Naive thymus-derived CD4-positive, alpha-beta T cell (primary cell): ENCODE measurements at regions not wholly inside any gene's neighbourhood (a gene's known extent, or its start where the extent isn't known, plus 50 kb on each side); places are given as distances from the start of the nearest gene placed in this dataset.

Source experiments
- ATAC-seq: fragments of 150-1000 bp; cut with Tn5 transposase; 2 replicates; pipeline ENCODE4 v1.10.0; 2021; ENCODE audit warnings: mild to moderate bottlenecking, moderate library complexity
- CTCF ChIA-PET: fragments of 350-600 bp; sonication (Branson Sonifier 250); formaldehyde crosslinking; loops from one replicate; lab custom pipeline; 2021; ENCODE audit warnings: antibody characterized with exemption; lab: Charles Lee
- POLR2A ChIA-PET: fragments of 350-600 bp; sonication (Branson Sonifier 250); formaldehyde crosslinking; loops from one replicate; lab custom pipeline; 2021; ENCODE audit warnings: antibody characterized with exemption, inconsistent platforms; lab: Charles Lee
- DNase-seq, 9 donors: peaks; one replicate each; pipeline versions ENCODE4 v3.0.0 to v3.0.0-alpha.2; 2020 to 2022; ENCODE audit warnings: mixed read lengths in 1 of 9
- H3K27ac ChIP-seq: one replicate; pipeline ENCODE4 v1.7.0; 2013; ENCODE audit warnings: mild to moderate bottlenecking, low read depth, low read length, moderate library complexity
- H3K27me3 ChIP-seq, 2 donors: one replicate each; pipeline ENCODE4 v1.7.0; 2013; ENCODE audit warnings: low read length in 2 of 2, mild to moderate bottlenecking in 2 of 2, moderate library complexity in 2 of 2; ENCODE audit not compliant: control insufficient read depth in 2 of 2, insufficient read depth in 2 of 2
- H3K36me3 ChIP-seq, 3 experiments: 1 replicate in 2 of 3; 2 replicates in 1 of 3; pipeline ENCODE4 v1.7.0; 2013; ENCODE audit warnings: low read length in 3 of 3, mild to moderate bottlenecking in 3 of 3, moderate library complexity in 1 of 3; ENCODE audit not compliant: insufficient read depth in 3 of 3, control insufficient read depth in 2 of 3
- H3K4me1 ChIP-seq, 2 donors: one replicate each; pipeline ENCODE4 v1.7.0; 2013; ENCODE audit warnings: low read length in 2 of 2, mild to moderate bottlenecking in 2 of 2, moderate library complexity in 1 of 2; ENCODE audit not compliant: control insufficient read depth in 2 of 2, insufficient read depth in 2 of 2
- H3K4me3 ChIP-seq: 2 replicates; pipeline ENCODE4 v1.7.0; 2013; ENCODE audit warnings: mild to moderate bottlenecking, low read length
- H3K9me3 ChIP-seq, 3 experiments: 1 replicate in 2 of 3; 2 replicates in 1 of 3; pipeline ENCODE4 v1.7.0; 2013; ENCODE audit warnings: low read length in 3 of 3; ENCODE audit not compliant: control insufficient read depth in 2 of 3
- H3K27ac Mint-ChIP-seq, 9 donors: one replicate each; pipeline ENCODE4 v1.8.0; 2020 to 2022; ENCODE audit warnings: mixed read lengths in 9 of 9, mild to moderate bottlenecking in 8 of 9, moderate library complexity in 5 of 9, inconsistent platforms in 2 of 9
- H3K27me3 Mint-ChIP-seq, 5 donors: one replicate each; pipeline ENCODE4 v1.8.0; 2021 to 2022; ENCODE audit warnings: mixed read lengths in 5 of 5, mild to moderate bottlenecking in 1 of 5
- H3K36me3 Mint-ChIP-seq, 5 donors: one replicate each; pipeline ENCODE4 v1.8.0; 2020 to 2022; ENCODE audit warnings: mixed read lengths in 5 of 5, mild to moderate bottlenecking in 3 of 5, inconsistent platforms in 1 of 5
- H3K4me1 Mint-ChIP-seq, 7 donors: one replicate each; pipeline ENCODE4 v1.8.0; 2020 to 2022; ENCODE audit warnings: mixed read lengths in 7 of 7, mild to moderate bottlenecking in 3 of 7, inconsistent platforms in 1 of 7
- H3K4me3 Mint-ChIP-seq, 10 donors: one replicate each; pipeline ENCODE4 v1.8.0; 2020 to 2022; ENCODE audit warnings: mild to moderate bottlenecking in 10 of 10, mixed read lengths in 10 of 10, moderate library complexity in 6 of 10, inconsistent platforms in 2 of 10
- H3K9me3 Mint-ChIP-seq, 11 donors: one replicate each; pipeline ENCODE4 v1.8.0; 2020 to 2022; ENCODE audit warnings: mixed read lengths in 11 of 11, mild to moderate bottlenecking in 4 of 11, inconsistent platforms in 1 of 11, moderate library complexity in 1 of 11
- intact Hi-C, 2 donors: fragments of 100-400 bp; cut with micrococcal nuclease; formaldehyde crosslinking; loops; one replicate each; pipeline ENCODE4 v1.15.1; 2023

- intact Hi-C loops: no loop called here
- Mint-ChIP-seq H3K9me3 (peaks cover 0 to 11% (median 3%) of the 10 kb centered on the region in 11 donors), H3K27ac (no peak overlapping the region), H3K4me3 (no peak overlapping the region), H3K4me1 (no peaks in the 10 kb centered on the region), H3K27me3 (peaks cover 0 to 4% (median 0%) of the 10 kb centered on the region in 5 donors), H3K36me3 (no peaks in the 10 kb centered on the region)
- ChIA-PET CTCF (no interaction called here), POLR2A (no interaction called here)
- no peaks in the 10 kb centered on the region for H3K27me3 ChIP-seq
- H3K4me1 ChIP-seq: no peaks in the 10 kb centered on the region
- H3K27ac ChIP-seq: no peak overlapping the region
- H3K36me3 ChIP-seq: no peaks in the 10 kb centered on the region
- ATAC-seq (no peak), DNase-seq (no peak)
- no peaks in the 10 kb centered on the region for H3K9me3 ChIP-seq
- H3K4me3 ChIP-seq: no peak overlapping the region
Observed at GRCh38 chr16:52095471-52095870, 451.5 kb downstream of the TOX3 start.

DNA sequence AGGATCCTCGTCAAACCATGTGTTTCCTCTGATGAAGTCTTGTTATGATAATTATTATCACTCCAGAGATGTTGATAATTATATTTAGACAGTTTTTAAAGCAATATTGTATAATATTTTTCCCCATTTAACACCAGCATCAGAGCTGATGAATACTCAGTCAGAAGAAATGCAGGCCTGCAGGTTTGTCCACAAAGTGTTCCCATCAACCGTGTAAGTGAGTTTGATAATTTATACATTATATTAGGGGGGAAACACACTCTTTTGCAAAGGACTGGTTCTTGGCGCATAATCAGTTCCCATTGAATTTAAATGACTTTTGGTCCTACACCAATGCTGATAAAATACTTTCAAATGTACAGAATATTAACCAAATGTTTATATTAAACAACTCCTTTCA is 454.8 kb downstream of the TOX3 start:
- Mint-ChIP-seq H3K27me3 (peaks cover 0 to 4% (median 0%) of the 10 kb centered on the region in 5 donors), H3K9me3 (peaks cover 0 to 12% (median 3%) of the 10 kb centered on the region in 11 donors), H3K36me3 (no peaks in the 10 kb centered on the region), H3K4me1 (no peaks in the 10 kb centered on the region), H3K27ac (no peak overlapping the region), H3K4me3 (no peak overlapping the region)
- Histone ChIP-seq H3K27me3 (no peaks in the 10 kb centered on the region), H3K4me3 (no peak overlapping the region), H3K36me3 (no peaks in the 10 kb centered on the region), H3K9me3 (no peaks in the 10 kb centered on the region), H3K27ac (no peak overlapping the region), H3K4me1 (no peaks in the 10 kb centered on the region)
- DNase-seq (no peak), ATAC-seq (no peak)
- intact Hi-C loops: no loop called here
- ChIA-PET CTCF (no interaction called here), POLR2A (no interaction called here)

DNA sequence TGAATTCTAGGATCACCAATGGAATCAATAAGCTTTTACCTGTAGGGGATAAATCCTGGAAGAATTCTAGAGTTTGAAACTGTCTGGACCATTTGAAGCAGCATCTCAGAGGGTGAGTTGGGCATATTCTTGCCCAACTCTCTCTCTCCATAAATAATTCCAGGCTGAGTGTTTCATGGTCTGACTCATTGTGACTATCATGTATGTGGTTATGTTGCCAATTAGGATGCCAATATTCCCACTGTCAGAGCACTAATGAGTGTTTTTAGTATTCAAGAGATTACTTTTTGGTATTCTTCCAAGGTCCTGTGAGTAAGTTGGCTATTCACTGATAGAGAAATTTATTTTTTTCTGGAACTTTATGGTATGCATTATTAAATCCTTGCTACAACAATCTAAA is 456.9 kb downstream of the TOX3 start:
- Histone ChIP-seq H3K9me3 (no peaks in the 10 kb centered on the region), H3K27me3 (no peaks in the 10 kb centered on the region), H3K4me3 (no peak overlapping the region), H3K36me3 (no peaks in the 10 kb centered on the region), H3K4me1 (no peaks in the 10 kb centered on the region), H3K27ac (no peak overlapping the region)
- ATAC-seq (no peak), DNase-seq (no peak)
- Mint-ChIP-seq H3K27me3 (no peaks in the 10 kb centered on the region), H3K4me3 (no peak overlapping the region), H3K4me1 (no peaks in the 10 kb centered on the region), H3K27ac (no peak overlapping the region), H3K9me3 (peaks cover 0 to 12% (median 2%) of the 10 kb centered on the region in 11 donors), H3K36me3 (no peaks in the 10 kb centered on the region)
- POLR2A ChIA-PET: no interaction called here
- intact Hi-C loops: no loop called here
- CTCF ChIA-PET: no interaction called here

GRCh38 chr16:52089476-52089875 is 457.5 kb downstream of the TOX3 start:
- Histone ChIP-seq H3K27ac (no peak overlapping the region), H3K4me3 (no peak overlapping the region), H3K4me1 (no peaks in the 10 kb centered on the region), H3K36me3 (no peaks in the 10 kb centered on the region), H3K9me3 (no peaks in the 10 kb centered on the region), H3K27me3 (no peaks in the 10 kb centered on the region)
- CTCF ChIA-PET: no interaction called here
- ATAC-seq (no peak), DNase-seq (no peak)
- POLR2A ChIA-PET: no interaction called here
- no peaks in the 10 kb centered on the region for H3K4me1 Mint-ChIP-seq
- peaks cover 0 to 12% (median 4%) of the 10 kb centered on the region in 11 donors for H3K9me3 Mint-ChIP-seq
- no peaks in the 10 kb centered on the region for H3K36me3 Mint-ChIP-seq
- no peaks in the 10 kb centered on the region for H3K27me3 Mint-ChIP-seq
- H3K27ac Mint-ChIP-seq: no peak overlapping the region
- intact Hi-C loops: no loop called here
- H3K4me3 Mint-ChIP-seq: no peak overlapping the region

- no peaks in the 10 kb centered on the region for H3K27me3 ChIP-seq
- H3K36me3 ChIP-seq: no peaks in the 10 kb centered on the region
- no peak for ATAC-seq
- no peaks in the 10 kb centered on the region for H3K27me3 Mint-ChIP-seq
- H3K4me3 Mint-ChIP-seq: no peak overlapping the region
- no peaks in the 10 kb centered on the region for H3K4me1 Mint-ChIP-seq
- ChIA-PET POLR2A (no interaction called here), CTCF (no interaction called here)
- H3K4me3 ChIP-seq: no peak overlapping the region
- no peaks in the 10 kb centered on the region for H3K9me3 ChIP-seq
- H3K36me3 Mint-ChIP-seq: no peaks in the 10 kb centered on the region
- H3K27ac ChIP-seq: no peak overlapping the region
- no peak overlapping the region for H3K27ac Mint-ChIP-seq
- peaks cover 0 to 11% (median 4%) of the 10 kb centered on the region in 11 donors for H3K9me3 Mint-ChIP-seq
- intact Hi-C loops: no loop called here
- H3K4me1 ChIP-seq: no peaks in the 10 kb centered on the region
- no peak for DNase-seq
Observed at GRCh38 chr16:52086901-52087300, 460.0 kb downstream of the TOX3 start.

- DNase-seq (no peak), ATAC-seq (no peak)
- intact Hi-C loops: no loop called here
- Mint-ChIP-seq H3K9me3 (peaks cover 0 to 14% (median 2%) of the 10 kb centered on the region in 11 donors), H3K4me3 (no peak overlapping the region), H3K27me3 (no peaks in the 10 kb centered on the region), H3K27ac (no peak overlapping the region), H3K4me1 (no peaks in the 10 kb centered on the region), H3K36me3 (no peaks in the 10 kb centered on the region)
- Histone ChIP-seq H3K9me3 (no peaks in the 10 kb centered on the region), H3K4me1 (no peaks in the 10 kb centered on the region), H3K36me3 (no peaks in the 10 kb centered on the region), H3K4me3 (no peak overlapping the region), H3K27ac (no peak overlapping the region), H3K27me3 (no peaks in the 10 kb centered on the region)
- ChIA-PET CTCF (no interaction called here), POLR2A (no interaction called here)
Observed at GRCh38 chr16:52078716-52079655, 468.0 kb downstream of the TOX3 start.

DNA sequence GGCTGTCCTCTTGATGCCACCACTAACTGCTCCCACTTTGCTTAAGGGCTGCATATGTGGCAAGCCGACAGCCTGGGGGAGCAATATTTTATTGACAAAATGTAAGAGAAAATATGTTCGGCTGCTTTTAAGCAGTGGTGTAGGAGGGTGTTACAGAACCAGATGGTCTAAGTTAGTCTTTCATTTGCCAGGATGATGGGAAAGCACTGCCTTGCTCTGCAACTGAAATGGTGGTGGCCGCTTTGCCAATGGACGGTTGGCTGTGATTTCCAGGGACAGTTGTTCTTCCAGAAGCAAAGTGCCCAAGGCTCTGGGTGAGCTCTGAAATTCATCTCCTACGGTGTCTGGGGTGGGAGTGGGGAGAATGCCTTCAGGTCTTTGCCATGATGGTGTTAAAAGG is 469.3 kb downstream of the TOX3 start:
- DNase-seq: no peak
- intact Hi-C loops: no loop called here
- Mint-ChIP-seq H3K9me3 (peaks cover 0 to 16% (median 4%) of the 10 kb centered on the region in 11 donors), H3K36me3 (no peaks in the 10 kb centered on the region), H3K27me3 (no peaks in the 10 kb centered on the region), H3K4me3 (no peak overlapping the region), H3K4me1 (no peaks in the 10 kb centered on the region), H3K27ac (no peak overlapping the region)
- H3K9me3 ChIP-seq: no peaks in the 10 kb centered on the region
- POLR2A ChIA-PET: no interaction called here
- no peaks in the 10 kb centered on the region for H3K27me3 ChIP-seq
- ATAC-seq: no peak
- CTCF ChIA-PET: no interaction called here
- no peaks in the 10 kb centered on the region for H3K36me3 ChIP-seq
- no peak overlapping the region for H3K27ac ChIP-seq
- no peak overlapping the region for H3K4me3 ChIP-seq
- H3K4me1 ChIP-seq: no peaks in the 10 kb centered on the region
